ENCODE measurements at regions not wholly inside any gene's neighbourhood (a gene's known extent, or its start where the extent isn't known, plus 50 kb on each side); places are given as distances from the start of the nearest gene placed in this dataset.

- no TSS peak for BruUV-seq (replicated peaks)
- no peaks in the 10 kb centered on the region for H3K27me3 ChIP-seq (replicated peaks in 1 of 2; ENCODE audit: control insufficient read depth in 2 of 2, insufficient read depth in 2 of 2, low read length in 1 of 2)
- no peaks in the 10 kb centered on the region for H3K9me3 ChIP-seq (replicated peaks; ENCODE audit: control insufficient read depth, insufficient read depth, low read length)
- no peak overlapping the region for H3K4me2 ChIP-seq (ENCODE audit: control insufficient read depth, insufficient read depth)
- SMC1A ChIA-PET (ENCODE audit: uncharacterized antibody, unreplicated experiment): no interaction called here
- H3K36me3 ChIP-seq (ENCODE audit: control insufficient read depth in 2 of 2, insufficient read depth in 2 of 2, low read length in 1 of 2): no peaks in the 10 kb centered on the region
- intact Hi-C loops (cut with micrococcal nuclease; ENCODE audit: unreplicated experiment) (no loop called here), in situ Hi-C loops (cut with MboI) (no loop called here)
- POLR2A ChIA-PET: no interaction called here
- no peaks in the 10 kb centered on the region for H3K79me2 ChIP-seq (ENCODE audit: control insufficient read depth, insufficient read depth, low read length)
- RAD21 ChIA-PET (ENCODE audit: unreplicated experiment): no interaction called here
- TF ChIP-seq IKZF2 (IDR thresholded peaks at IDR 0.05) (0 out of 4 replicates have a peak, but pooled peaks of 1 of the 2 experiments have one; percentile 12), RAD21 (IDR thresholded peaks at IDR 0.05; ENCODE audit: insufficient read depth, low read depth, low read length) (no peak), JUNB (IDR thresholded peaks at IDR 0.05) (peak; percentile 27; the same call in 1 of the 2 replicates), RAD51 (IDR thresholded peaks at IDR 0.05) (peak; percentile 34; the same call in 1 of the 2 replicates), CEBPZ (IDR thresholded peaks at IDR 0.05; ENCODE audit: low read depth, low read length) (no peak), RUNX3 (IDR thresholded peaks at IDR 0.05; ENCODE audit: low read length) (peak; percentile 26; the same call in 1 of the 2 replicates), PRDM15 (CRISPR knock-in tag; IDR thresholded peaks at IDR 0.05) (no peak)
- WGBS (ENCODE audit: insufficient coverage, insufficient replicate concordance, low lambda C conversion rate, missing lambda C conversion rate): 24% methylated on average over 5 of the region's 5 CpGs
- H2AFZ ChIP-seq (ENCODE audit: control insufficient read depth, low read depth, low read length): no peak overlapping the region
- H3K4me3 ChIP-seq: no peak overlapping the region
- no peak overlapping the region for H3K9ac ChIP-seq (ENCODE audit: control insufficient read depth, insufficient read depth, low read length)
- H3K4me1 ChIP-seq (ENCODE audit: control insufficient read depth, insufficient read depth, low read length): no peaks in the 10 kb centered on the region
- peak; percentile 52 for ATAC-seq
- H3K27ac ChIP-seq (ENCODE audit: control insufficient read depth, insufficient read depth): no peak overlapping the region
- FAIRE-seq: no peak
- CTCF ChIA-PET: no interaction called here
- no peaks in the 10 kb centered on the region for H4K20me1 ChIP-seq (ENCODE audit: control insufficient read depth, insufficient read depth)
- no peak for DNase-seq (ENCODE audit: low read depth, low spot score)
These were observed 293.4 kb upstream of the NR3C2 start for GRCh38 chr4:148735432-148736155.

Measured in GM12878 (cell line).